ENCODE measurements at regions not wholly inside any gene's neighbourhood (a gene's known extent, or its start where the extent isn't known, plus 50 kb on each side); places are given as distances from the start of the nearest gene placed in this dataset.

- no peaks in the 10 kb centered on the region for H3K4me1 Mint-ChIP-seq
- intact Hi-C loops (cut with micrococcal nuclease), result no loop called here
- no peak overlapping the region for H3K4me3 ChIP-seq (ENCODE audit: low read length in 2 of 2)
- no peaks in the 10 kb centered on the region for H3K27me3 ChIP-seq (ENCODE audit: insufficient read depth, low read length)
- no peak overlapping the region for H3K27ac ChIP-seq (ENCODE audit: low read depth, low read length)
- H3K27me3 Mint-ChIP-seq, result no peaks in the 10 kb centered on the region
- H3K4me3 Mint-ChIP-seq, result no peak overlapping the region
- no peak for DNase-seq
- H3K4me1 ChIP-seq (ENCODE audit: insufficient read depth, low read length), result no peaks in the 10 kb centered on the region
- H3K36me3 ChIP-seq (ENCODE audit: insufficient read depth, low read length), result no peaks in the 10 kb centered on the region
- H3K9me3 Mint-ChIP-seq, result peaks cover 0 to 14% (median 4%) of the 10 kb centered on the region in 8 donors
- ChIA-PET POLR2A (ENCODE audit: partially characterized antibody) (no interaction called here), CTCF (ENCODE audit: partially characterized antibody) (no interaction called here)
- no peaks in the 10 kb centered on the region for H3K36me3 Mint-ChIP-seq
- H3K27ac Mint-ChIP-seq, result no peak overlapping the region
- H3K9me3 ChIP-seq (ENCODE audit: control insufficient read depth in 1 of 2, low read length in 2 of 2), result no peaks in the 10 kb centered on the region
Measured at GRCh38 chr4:29307256-29307655, 1412.9 kb upstream of the PCDH7 start.

DNA sequence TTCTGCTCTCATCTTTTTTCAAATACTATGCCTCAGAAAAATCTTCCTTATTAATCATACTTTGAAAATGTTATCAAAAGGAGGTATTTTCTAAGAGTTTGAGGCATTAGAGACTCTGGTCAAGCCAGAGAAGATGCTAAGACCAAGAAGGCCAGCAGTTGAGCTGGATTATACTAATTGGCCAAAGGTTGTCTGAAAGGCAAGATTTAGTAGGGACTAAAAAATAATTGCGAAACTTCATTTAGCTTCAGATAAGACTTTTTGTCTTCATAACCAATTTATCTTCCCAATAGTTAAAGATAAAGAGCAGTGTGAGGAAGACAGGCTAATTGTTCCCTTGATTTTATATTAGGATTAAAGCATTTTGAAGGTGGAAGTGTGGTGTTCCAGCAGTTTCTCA lies 1412.4 kb upstream of the PCDH7 start:
- POLR2A ChIA-PET (ENCODE audit: partially characterized antibody), result no interaction called here
- Mint-ChIP-seq H3K4me3 (no peak overlapping the region), H3K27me3 (no peaks in the 10 kb centered on the region), H3K4me1 (no peaks in the 10 kb centered on the region), H3K27ac (no peak overlapping the region), H3K9me3 (peaks cover 0 to 12% (median 4%) of the 10 kb centered on the region in 8 donors), H3K36me3 (no peaks in the 10 kb centered on the region)
- CTCF ChIA-PET (ENCODE audit: partially characterized antibody), result no interaction called here
- Histone ChIP-seq H3K36me3 (ENCODE audit: insufficient read depth, low read length) (no peaks in the 10 kb centered on the region), H3K4me3 (ENCODE audit: low read length in 2 of 2) (no peak overlapping the region), H3K27me3 (ENCODE audit: insufficient read depth, low read length) (no peaks in the 10 kb centered on the region), H3K9me3 (ENCODE audit: control insufficient read depth in 1 of 2, low read length in 2 of 2) (no peaks in the 10 kb centered on the region), H3K27ac (ENCODE audit: low read depth, low read length) (no peak overlapping the region), H3K4me1 (ENCODE audit: insufficient read depth, low read length) (no peaks in the 10 kb centered on the region)
- no peak for DNase-seq
- intact Hi-C loops (cut with micrococcal nuclease), result no loop called here

DNA sequence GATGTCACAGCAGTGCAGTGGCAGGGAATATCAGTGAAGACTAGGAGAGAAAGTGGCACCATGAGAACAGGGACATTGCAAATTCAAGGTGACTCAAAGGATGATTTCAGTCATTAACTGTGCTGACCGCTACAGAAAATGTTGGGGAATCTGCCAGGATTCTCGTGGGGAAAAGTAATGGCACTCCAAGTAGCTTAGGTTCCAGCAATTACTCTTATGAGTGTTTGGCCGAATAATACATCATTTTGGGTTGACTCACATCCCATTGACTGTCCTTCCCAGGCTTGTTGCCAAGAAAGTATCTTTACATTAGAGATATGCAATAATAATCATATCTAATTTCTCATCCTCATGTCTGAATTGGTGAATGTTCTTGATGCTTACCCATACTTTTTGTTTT lies 1411.1 kb upstream of the PCDH7 start:
- peaks cover 0 to 12% (median 4%) of the 10 kb centered on the region in 8 donors for H3K9me3 Mint-ChIP-seq
- Histone ChIP-seq H3K27ac (ENCODE audit: low read depth, low read length) (no peak overlapping the region), H3K4me3 (ENCODE audit: low read length in 2 of 2) (no peak overlapping the region), H3K27me3 (ENCODE audit: insufficient read depth, low read length) (no peaks in the 10 kb centered on the region), H3K9me3 (ENCODE audit: control insufficient read depth in 1 of 2, low read length in 2 of 2) (no peaks in the 10 kb centered on the region), H3K36me3 (ENCODE audit: insufficient read depth, low read length) (no peaks in the 10 kb centered on the region), H3K4me1 (ENCODE audit: insufficient read depth, low read length) (no peaks in the 10 kb centered on the region)
- ChIA-PET CTCF (ENCODE audit: partially characterized antibody) (no interaction called here), POLR2A (ENCODE audit: partially characterized antibody) (no interaction called here)
- no peak for DNase-seq
- no peak overlapping the region for H3K27ac Mint-ChIP-seq
- no peaks in the 10 kb centered on the region for H3K27me3 Mint-ChIP-seq
- no peaks in the 10 kb centered on the region for H3K4me1 Mint-ChIP-seq
- intact Hi-C loops (cut with micrococcal nuclease), result no loop called here
- H3K4me3 Mint-ChIP-seq, result no peak overlapping the region
- no peaks in the 10 kb centered on the region for H3K36me3 Mint-ChIP-seq

DNA sequence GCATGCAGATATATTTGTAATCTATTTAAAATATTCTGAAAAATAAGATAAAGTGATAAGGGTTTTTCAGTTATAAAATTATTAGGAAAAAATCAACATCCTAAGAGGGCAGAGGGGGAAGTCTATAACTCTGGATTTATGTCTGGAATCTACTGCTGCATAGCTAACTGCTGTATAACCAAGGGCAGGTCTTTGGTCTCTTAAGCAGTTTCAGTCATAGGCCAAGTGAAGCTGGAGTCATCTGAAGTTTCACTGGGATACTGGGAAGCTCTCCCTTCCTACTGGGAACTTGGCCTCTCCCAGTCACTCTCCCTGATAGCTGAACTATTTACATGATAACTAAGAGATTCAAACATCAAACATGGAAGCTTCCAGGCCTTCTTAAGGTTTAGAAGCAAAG lies 1409.9 kb upstream of the PCDH7 start:
- Mint-ChIP-seq H3K27me3 (no peaks in the 10 kb centered on the region), H3K4me1 (no peaks in the 10 kb centered on the region)
- POLR2A ChIA-PET (ENCODE audit: partially characterized antibody), result no interaction called here

GRCh38 chr4:29311247-29311646 lies 1408.9 kb upstream of the PCDH7 start:
- Histone ChIP-seq H3K9me3 (ENCODE audit: control insufficient read depth in 1 of 2, low read length in 2 of 2) (no peaks in the 10 kb centered on the region), H3K27me3 (ENCODE audit: insufficient read depth, low read length) (no peaks in the 10 kb centered on the region), H3K4me3 (ENCODE audit: low read length in 2 of 2) (no peak overlapping the region), H3K4me1 (ENCODE audit: insufficient read depth, low read length) (no peaks in the 10 kb centered on the region), H3K36me3 (ENCODE audit: insufficient read depth, low read length) (no peaks in the 10 kb centered on the region), H3K27ac (ENCODE audit: low read depth, low read length) (no peak overlapping the region)
- H3K9me3 Mint-ChIP-seq, result peaks cover 2 to 12% (median 4%) of the 10 kb centered on the region in 8 donors
- no peaks in the 10 kb centered on the region for H3K4me1 Mint-ChIP-seq
- no peak for DNase-seq
- no peak overlapping the region for H3K27ac Mint-ChIP-seq
- no peak overlapping the region for H3K4me3 Mint-ChIP-seq
- H3K36me3 Mint-ChIP-seq, result no peaks in the 10 kb centered on the region
- CTCF ChIA-PET (ENCODE audit: partially characterized antibody), result no interaction called here
- POLR2A ChIA-PET (ENCODE audit: partially characterized antibody), result no interaction called here
- intact Hi-C loops (cut with micrococcal nuclease), result no loop called here
- no peaks in the 10 kb centered on the region for H3K27me3 Mint-ChIP-seq

More for the DNA sequence above, 1409.9 kb upstream of the PCDH7 start:
- Histone ChIP-seq H3K9me3 (ENCODE audit: control insufficient read depth in 1 of 2, low read length in 2 of 2) (no peaks in the 10 kb centered on the region), H3K36me3 (ENCODE audit: insufficient read depth, low read length) (no peaks in the 10 kb centered on the region), H3K4me3 (ENCODE audit: low read length in 2 of 2) (no peak overlapping the region), H3K27ac (ENCODE audit: low read depth, low read length) (no peak overlapping the region), H3K27me3 (ENCODE audit: insufficient read depth, low read length) (no peaks in the 10 kb centered on the region), H3K4me1 (ENCODE audit: insufficient read depth, low read length) (no peaks in the 10 kb centered on the region)
- Mint-ChIP-seq H3K27ac (no peak overlapping the region), H3K9me3 (peaks cover 0 to 12% (median 4%) of the 10 kb centered on the region in 8 donors), H3K4me3 (no peak overlapping the region), H3K36me3 (no peaks in the 10 kb centered on the region)
- no peak for DNase-seq
- CTCF ChIA-PET (ENCODE audit: partially characterized antibody), result interaction anchor here (0.9 kb wide), 1 partner anchor 18 kb away, joined by 3 read pairs; no protein-coding TSS in a partner anchor
- intact Hi-C loops (cut with micrococcal nuclease), result no loop called here

DNA sequence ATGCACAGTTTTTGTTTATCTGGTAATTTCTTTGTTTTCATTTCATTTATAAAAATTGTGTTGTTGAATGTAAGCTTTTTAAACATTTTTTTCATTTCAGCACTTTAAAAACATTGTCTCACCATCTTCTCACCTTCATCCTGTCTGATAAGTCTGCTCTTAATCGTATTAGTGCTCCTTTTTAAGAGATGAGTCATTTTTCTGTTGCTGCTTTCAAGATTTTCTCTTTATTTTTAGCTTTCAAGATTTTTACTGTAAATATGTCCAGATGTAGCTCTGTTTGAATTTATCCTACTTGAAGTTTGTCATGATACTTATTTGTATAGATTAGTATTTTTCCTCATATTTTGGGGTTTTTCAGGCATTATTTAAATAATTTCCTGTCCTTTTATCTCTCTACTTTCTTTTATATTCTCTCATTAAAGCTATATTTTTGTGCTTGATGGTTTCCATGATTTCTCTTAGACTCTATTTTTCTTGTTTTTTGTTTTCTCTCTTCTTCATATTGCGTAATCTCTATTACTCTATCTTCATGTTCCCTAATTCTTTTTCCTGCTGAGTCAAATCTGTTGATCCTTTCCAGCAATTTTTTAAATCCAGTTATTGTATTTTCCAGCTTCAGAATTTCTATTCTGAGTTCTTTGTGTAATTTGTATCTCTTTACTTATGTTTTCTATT lies 1400.4 kb upstream of the PCDH7 start:
- peak overlapping the region in 1 of 7 donors; percentile 22 for H3K27ac Mint-ChIP-seq
- intact Hi-C loops (cut with micrococcal nuclease), result no loop called here
- no peaks in the 10 kb centered on the region for H3K4me1 Mint-ChIP-seq
- Histone ChIP-seq H3K27me3 (ENCODE audit: insufficient read depth, low read length) (no peaks in the 10 kb centered on the region), H3K9me3 (ENCODE audit: control insufficient read depth in 1 of 2, low read length in 2 of 2) (peaks cover 0 to 5% of the 10 kb centered on the region in 2 donors), H3K4me1 (ENCODE audit: insufficient read depth, low read length) (no peaks in the 10 kb centered on the region), H3K36me3 (ENCODE audit: insufficient read depth, low read length) (no peaks in the 10 kb centered on the region), H3K4me3 (ENCODE audit: low read length in 2 of 2) (no peak overlapping the region), H3K27ac (ENCODE audit: low read depth, low read length) (no peak overlapping the region)
- H3K9me3 Mint-ChIP-seq, result peaks cover 3 to 16% (median 12%) of the 10 kb centered on the region in 8 donors
- no peak for DNase-seq
- H3K4me3 Mint-ChIP-seq, result no peak overlapping the region
- ChIA-PET CTCF (ENCODE audit: partially characterized antibody) (no interaction called here), POLR2A (ENCODE audit: partially characterized antibody) (no interaction called here)
- peaks cover 0 to 4% of the 10 kb centered on the region in 2 donors for H3K36me3 Mint-ChIP-seq
- H3K27me3 Mint-ChIP-seq, result no peaks in the 10 kb centered on the region

DNA sequence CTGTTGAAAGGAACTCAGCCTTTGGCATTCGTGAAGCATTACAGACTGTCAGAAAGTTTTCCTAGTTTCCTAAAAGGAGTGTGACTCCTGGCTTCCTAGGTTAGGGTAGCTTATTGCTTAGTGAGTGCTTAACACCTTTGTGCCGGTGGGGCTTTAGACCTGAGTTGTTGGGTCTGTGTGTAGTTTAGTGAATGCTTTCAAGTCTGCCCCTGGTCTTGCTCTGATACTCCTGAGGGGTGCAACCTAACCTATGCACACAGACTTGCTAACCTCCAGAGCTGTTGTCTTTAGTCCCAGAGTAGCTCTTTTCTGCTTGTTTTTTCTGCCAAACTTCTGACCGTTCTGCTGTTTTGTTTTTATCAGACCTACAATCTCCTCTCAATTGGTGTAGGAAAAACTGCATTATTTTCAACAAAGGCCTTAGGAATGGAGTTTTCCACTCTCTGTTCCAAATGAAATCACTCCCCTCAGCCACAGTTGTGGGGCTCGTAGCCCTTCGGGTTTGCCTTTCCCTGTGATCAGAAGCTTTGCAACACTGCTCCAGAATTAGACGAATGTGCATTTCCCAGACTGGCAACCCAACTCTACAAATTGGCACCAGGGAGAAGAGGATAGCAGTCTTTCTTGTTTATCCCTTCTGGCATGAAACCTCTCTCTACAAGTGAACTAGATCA lies 1399.1 kb upstream of the PCDH7 start:
- no peak overlapping the region for H3K27ac ChIP-seq (ENCODE audit: low read depth, low read length)
- H3K4me1 ChIP-seq (ENCODE audit: insufficient read depth, low read length), result no peaks in the 10 kb centered on the region
- no peaks in the 10 kb centered on the region for H3K4me1 Mint-ChIP-seq
- H3K27ac Mint-ChIP-seq, result no peak overlapping the region
- no peak for DNase-seq
- H3K9me3 ChIP-seq (ENCODE audit: control insufficient read depth in 1 of 2, low read length in 2 of 2), result peaks cover 0 to 5% of the 10 kb centered on the region in 2 donors
- H3K27me3 Mint-ChIP-seq, result no peaks in the 10 kb centered on the region
- H3K36me3 ChIP-seq (ENCODE audit: insufficient read depth, low read length), result no peaks in the 10 kb centered on the region
- intact Hi-C loops (cut with micrococcal nuclease), result no loop called here
- ChIA-PET CTCF (ENCODE audit: partially characterized antibody) (no interaction called here), POLR2A (ENCODE audit: partially characterized antibody) (no interaction called here)
- no peaks in the 10 kb centered on the region for H3K27me3 ChIP-seq (ENCODE audit: insufficient read depth, low read length)
- H3K4me3 ChIP-seq (ENCODE audit: low read length in 2 of 2), result no peak overlapping the region
- peaks cover 3 to 17% (median 13%) of the 10 kb centered on the region in 8 donors for H3K9me3 Mint-ChIP-seq
- peaks cover 0 to 4% of the 10 kb centered on the region in 2 donors for H3K36me3 Mint-ChIP-seq
- H3K4me3 Mint-ChIP-seq, result no peak overlapping the region

Measured in CD4-positive, alpha-beta memory T cell (primary cell).